Lung (tissue), 11 donors: ENCODE measurements at regions not wholly inside any gene's neighbourhood (a gene's known extent, or its start where the extent isn't known, plus 50 kb on each side); places are given as distances from the start of the nearest gene placed in this dataset.

Experiments
- ATAC-seq: fragments of 200-7000 bp; cut with Tn5 transposase; one replicate; pipeline ENCODE4 v1.9.1; 2020; ENCODE audit warnings: moderate number of reproducible peaks; ENCODE audit not compliant: insufficient read depth, low FRiP score
- DNase-seq, 3 donors: peaks; one replicate each; pipeline ENCODE4 v3.0.0-alpha.2; 2013 to 2017
- H3K27ac ChIP-seq, 2 donors: one replicate each; pipeline ENCODE4 v1.5.1; 2013; ENCODE audit warnings: mild to moderate bottlenecking in 2 of 2, moderate library complexity in 2 of 2, control low read depth in 1 of 2, inconsistent platforms in 1 of 2, low read depth in 1 of 2, low read length in 1 of 2
- H3K27me3 ChIP-seq, 3 donors: one replicate each; pipeline ENCODE4 v1.5.1; 2013; ENCODE audit warnings: low read length in 2 of 3; ENCODE audit not compliant: control insufficient read depth in 3 of 3, insufficient read depth in 3 of 3
- H3K36me3 ChIP-seq, 4 donors: one replicate each; pipeline ENCODE4 v1.5.1; 2013; ENCODE audit warnings: low read length in 4 of 4, mild to moderate bottlenecking in 1 of 4, moderate library complexity in 1 of 4; ENCODE audit not compliant: control insufficient read depth in 4 of 4, insufficient read depth in 4 of 4
- H3K4me1 ChIP-seq, 5 donors: one replicate each; pipeline ENCODE4 v1.5.1; 2013; ENCODE audit warnings: low read length in 5 of 5, mild to moderate bottlenecking in 2 of 5, moderate library complexity in 1 of 5; ENCODE audit not compliant: control insufficient read depth in 5 of 5, insufficient read depth in 5 of 5
- H3K4me3 ChIP-seq: one replicate; pipeline ENCODE4 v1.5.1; 2013; ENCODE audit warnings: mild to moderate bottlenecking, control low read depth, moderate library complexity
- H3K9ac ChIP-seq, 2 donors: one replicate each; pipeline ENCODE4 v1.5.1; 2013; ENCODE audit warnings: low read length in 2 of 2, control low read depth in 1 of 2; ENCODE audit not compliant: insufficient read depth in 1 of 2
- H3K9me3 ChIP-seq, 4 donors: one replicate each; pipeline ENCODE4 v1.5.1; 2013; ENCODE audit warnings: low read length in 3 of 4, mild to moderate bottlenecking in 1 of 4, moderate library complexity in 1 of 4; ENCODE audit not compliant: control insufficient read depth in 4 of 4, insufficient read depth in 3 of 4
- CTCF ChIP-seq: IDR thresholded peaks from 2 replicates; pipeline ENCODE4 v1.5.1; 2012; ENCODE audit warnings: mild to moderate bottlenecking; ENCODE audit errors: control extremely low read depth, extremely low read depth
- WGBS, 2 donors: extraction: QIAGEN DNeasy Blood & Tissue Kit; methylation state at CpG; one replicate each; pipeline ENCODE4 v1.1.7; 2013; 5-methylcytosine and 5-hydroxymethylcytosine counted together
- donor health status: control.
- donor health status: control.
- donor health status: Bipolar disorder and iron deficiency.
- donor health status: healthy.
- donor health status: DM: yes; HTN: yes; CAD: no.

- Histone ChIP-seq H3K36me3 (no peaks in the 10 kb centered on the region), H3K4me3 (no peak overlapping the region), H3K27ac (no peak overlapping the region), H3K27me3 (peaks cover 0 to 2% (median 0%) of the 10 kb centered on the region in 3 donors), H3K9ac (no peak overlapping the region), H3K9me3 (peaks cover 0 to 7% (median 0%) of the 10 kb centered on the region in 4 donors), H3K4me1 (peaks cover 0 to 3% (median 0%) of the 10 kb centered on the region in 5 donors)
- ATAC-seq (no peak), DNase-seq (peak; percentile 39 to 51 (median 41))
- no peak for TF ChIP-seq CTCF
- WGBS, 2 donors, result 58 to 63% methylated on average over 19 of the region's 19 CpGs
These were observed 68.6 kb upstream of the FOXA2 start for GRCh38 chr20:22652681-22653588.

- Histone ChIP-seq H3K9me3 (peaks cover 0 to 7% (median 0%) of the 10 kb centered on the region in 4 donors), H3K27me3 (peaks cover 0 to 2% (median 0%) of the 10 kb centered on the region in 3 donors), H3K4me3 (no peak overlapping the region), H3K9ac (no peak overlapping the region), H3K27ac (no peak overlapping the region), H3K4me1 (peaks cover 0 to 3% (median 0%) of the 10 kb centered on the region in 5 donors), H3K36me3 (no peaks in the 10 kb centered on the region)
- 73 to 87% methylated on average over 21 of the region's 21 CpGs for WGBS, 2 donors
- TF ChIP-seq CTCF, result no peak
- DNase-seq (peak in 1 of 3 donors; percentile 12), ATAC-seq (no peak)
These were observed 69.6 kb upstream of the FOXA2 start for GRCh38 chr20:22653658-22654642.

GRCh38 chr20:22663528-22664025 lies 79.2 kb upstream of the FOXA2 start:
- Histone ChIP-seq H3K9me3 (peaks cover 0 to 3% (median 1%) of the 10 kb centered on the region in 4 donors), H3K27ac (no peak overlapping the region), H3K27me3 (peaks cover 0 to 3% (median 0%) of the 10 kb centered on the region in 3 donors), H3K4me3 (no peak overlapping the region), H3K4me1 (no peaks in the 10 kb centered on the region), H3K36me3 (no peaks in the 10 kb centered on the region), H3K9ac (no peak overlapping the region)
- no peak for DNase-seq
- TF ChIP-seq CTCF, result no peak
- WGBS, 2 donors, result 48 to 51% methylated on average over 4 of the region's 4 CpGs
- ATAC-seq, result no peak
